HG02981 (cell line): ENCODE measurements at regions not wholly inside any gene's neighbourhood (a gene's known extent, or its start where the extent isn't known, plus 50 kb on each side); places are given as distances from the start of the nearest gene placed in this dataset.

ENCODE experiments used
- ATAC-seq: cut with Tn5 transposase; IDR thresholded peaks from one replicate; pipeline ENCODE4 v1.9.1; 2021; ENCODE audit warnings: mild to moderate bottlenecking, moderate library complexity; ENCODE audit not compliant: unreplicated experiment

- no peak for ATAC-seq
These were observed 160.1 kb downstream of the MFSD1 start for GRCh38 chr3:158961911-158962310.

- no peak for ATAC-seq
These were observed 168.2 kb downstream of the MFSD1 start for GRCh38 chr3:158970006-158970405.

GRCh38 chr3:158974904-158975303 lies 173.1 kb downstream of the MFSD1 start:
- no peak for ATAC-seq

GRCh38 chr3:158976966-158977365 lies 175.1 kb downstream of the MFSD1 start:
- no peak for ATAC-seq

GRCh38 chr3:158977497-158977896 lies 175.6 kb downstream of the MFSD1 start:
- no peak for ATAC-seq

GRCh38 chr3:158983216-158984099 lies 181.6 kb downstream of the MFSD1 start:
- ATAC-seq = no peak

GRCh38 chr3:158991146-158991705 lies 189.4 kb downstream of the MFSD1 start:
- ATAC-seq = no peak

- ATAC-seq = no peak
These were observed 190.6 kb downstream of the MFSD1 start for GRCh38 chr3:158992463-158992862.

GRCh38 chr3:158994386-158994785 lies 192.5 kb downstream of the MFSD1 start:
- ATAC-seq = no peak

GRCh38 chr3:159001711-159002110 lies 199.9 kb downstream of the MFSD1 start:
- no peak for ATAC-seq

GRCh38 chr3:159005137-159005536 lies 203.3 kb downstream of the MFSD1 start:
- ATAC-seq = no peak

- no peak for ATAC-seq
These were observed 205.5 kb downstream of the MFSD1 start for GRCh38 chr3:159007331-159007730.

- no peak for ATAC-seq
These were observed 206.5 kb downstream of the MFSD1 start for GRCh38 chr3:159008401-159008800.

GRCh38 chr3:159018341-159018740 lies 216.5 kb downstream of the MFSD1 start:
- ATAC-seq = no peak

GRCh38 chr3:159025733-159026132 lies 223.9 kb downstream of the MFSD1 start:
- ATAC-seq = no peak

GRCh38 chr3:159026510-159026909 lies 224.7 kb downstream of the MFSD1 start:
- ATAC-seq = no peak

- no peak for ATAC-seq
These were observed 226.9 kb downstream of the MFSD1 start for GRCh38 chr3:159028706-159029105.

GRCh38 chr3:159029306-159030026 lies 227.6 kb downstream of the MFSD1 start:
- ATAC-seq = peak; percentile 76

- no peak for ATAC-seq
These were observed 228.3 kb downstream of the MFSD1 start for GRCh38 chr3:159030138-159030670.

- no peak for ATAC-seq
These were observed 229.2 kb downstream of the MFSD1 start for GRCh38 chr3:159030886-159031679.

GRCh38 chr3:159032311-159032710 lies 230.5 kb downstream of the MFSD1 start:
- no peak for ATAC-seq
